ENCODE measurements at regions not wholly inside any gene's neighbourhood (a gene's known extent, or its start where the extent isn't known, plus 50 kb on each side); places are given as distances from the start of the nearest gene placed in this dataset.

- no peak for TF ChIP-seq CTCF (IDR thresholded peaks at IDR 0.05)
- TF ChIP-seq EP300 (IDR thresholded peaks at IDR 0.05) = no peak
- TF ChIP-seq POLR2AphosphoS5 (IDR thresholded peaks at IDR 0.05) = no peak
Observed at GRCh38 chr2:8559805-8560204, 122.1 kb upstream of the ID2 start.
